ENCODE measurements at regions not wholly inside any gene's neighbourhood (a gene's known extent, or its start where the extent isn't known, plus 50 kb on each side); places are given as distances from the start of the nearest gene placed in this dataset.

DNA sequence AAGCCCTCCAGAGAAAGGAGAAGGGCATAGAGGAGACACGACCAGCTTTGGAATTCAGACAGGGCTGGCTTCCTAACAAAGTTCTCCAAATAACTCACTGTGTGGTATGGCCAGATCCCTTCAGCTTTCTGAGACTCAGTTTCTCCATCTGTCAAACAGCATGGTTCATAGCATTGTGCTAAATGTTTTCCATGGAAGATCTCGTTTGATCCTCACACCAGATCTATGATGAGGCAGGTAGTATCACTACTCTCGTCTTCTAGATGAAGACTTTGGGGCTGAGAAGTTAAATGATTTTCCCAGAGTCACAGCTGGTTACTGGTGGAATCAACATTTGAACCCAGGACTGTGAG, 507.3 kb downstream of the HAPSTR1 start:
- TF ChIP-seq, protein P1, sequence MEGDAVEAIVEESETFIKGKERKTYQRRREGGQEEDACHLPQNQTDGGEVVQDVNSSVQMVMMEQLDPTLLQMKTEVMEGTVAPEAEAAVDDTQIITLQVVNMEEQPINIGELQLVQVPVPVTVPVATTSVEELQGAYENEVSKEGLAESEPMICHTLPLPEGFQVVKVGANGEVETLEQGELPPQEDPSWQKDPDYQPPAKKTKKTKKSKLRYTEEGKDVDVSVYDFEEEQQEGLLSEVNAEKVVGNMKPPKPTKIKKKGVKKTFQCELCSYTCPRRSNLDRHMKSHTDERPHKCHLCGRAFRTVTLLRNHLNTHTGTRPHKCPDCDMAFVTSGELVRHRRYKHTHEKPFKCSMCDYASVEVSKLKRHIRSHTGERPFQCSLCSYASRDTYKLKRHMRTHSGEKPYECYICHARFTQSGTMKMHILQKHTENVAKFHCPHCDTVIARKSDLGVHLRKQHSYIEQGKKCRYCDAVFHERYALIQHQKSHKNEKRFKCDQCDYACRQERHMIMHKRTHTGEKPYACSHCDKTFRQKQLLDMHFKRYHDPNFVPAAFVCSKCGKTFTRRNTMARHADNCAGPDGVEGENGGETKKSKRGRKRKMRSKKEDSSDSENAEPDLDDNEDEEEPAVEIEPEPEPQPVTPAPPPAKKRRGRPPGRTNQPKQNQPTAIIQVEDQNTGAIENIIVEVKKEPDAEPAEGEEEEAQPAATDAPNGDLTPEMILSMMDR (IDR thresholded peaks at IDR 0.05) = no peak
- no peak for TF ChIP-seq POLR2A (IDR thresholded peaks at IDR 0.05)

All from body of pancreas (tissue), 4 donors.